Muscle layer of duodenum (tissue), 2 donors: ENCODE measurements at regions not wholly inside any gene's neighbourhood (a gene's known extent, or its start where the extent isn't known, plus 50 kb on each side); places are given as distances from the start of the nearest gene placed in this dataset.

Source experiments
- H3K27ac ChIP-seq: one replicate; pipeline ENCODE4 v1.7.0; 2013; ENCODE audit warnings: mild to moderate bottlenecking, low read length
- H3K27me3 ChIP-seq: one replicate; pipeline ENCODE4 v1.7.0; 2013; ENCODE audit warnings: low read depth, mild to moderate bottlenecking, control low read depth, low read length
- H3K36me3 ChIP-seq, 2 donors: one replicate each; pipeline ENCODE4 v1.7.0; 2013; ENCODE audit warnings: low read length in 2 of 2, control low read depth in 1 of 2, mild to moderate bottlenecking in 1 of 2; ENCODE audit not compliant: insufficient read depth in 2 of 2, control insufficient read depth in 1 of 2
- H3K4me1 ChIP-seq, 2 donors: one replicate each; pipeline ENCODE4 v1.7.0; 2013; ENCODE audit warnings: low read length in 2 of 2, mild to moderate bottlenecking in 2 of 2, control low read depth in 1 of 2, moderate library complexity in 1 of 2; ENCODE audit not compliant: insufficient read depth in 2 of 2, control insufficient read depth in 1 of 2
- H3K4me3 ChIP-seq, 2 donors: one replicate each; pipeline ENCODE4 v1.7.0; 2013; ENCODE audit warnings: low read length in 2 of 2, low read depth in 1 of 2, mild to moderate bottlenecking in 1 of 2
- H3K9me3 ChIP-seq, 2 donors: one replicate each; pipeline ENCODE4 v1.7.0; 2013; ENCODE audit warnings: low read length in 2 of 2, control low read depth in 1 of 2, mild to moderate bottlenecking in 1 of 2; ENCODE audit not compliant: control insufficient read depth in 1 of 2
- donor health status: healthy.

DNA sequence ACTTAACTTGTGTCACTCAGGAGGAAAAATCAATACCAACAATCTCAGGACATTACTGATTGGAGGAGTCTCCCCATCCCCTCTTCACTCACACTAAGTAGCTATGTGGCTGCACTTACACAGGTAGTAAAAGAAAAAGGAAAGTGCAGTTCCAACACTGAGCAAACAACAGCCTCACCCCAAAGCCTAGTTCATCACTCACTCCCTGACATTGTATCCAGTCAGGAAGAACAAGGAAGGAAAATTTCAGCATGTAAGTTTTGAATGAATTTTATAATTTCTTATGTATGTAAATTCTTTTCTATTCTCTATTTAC, 273.4 kb downstream of the IGSF11 start:
- Histone ChIP-seq H3K9me3 (no peaks in the 10 kb centered on the region), H3K27ac (no peak overlapping the region), H3K36me3 (no peaks in the 10 kb centered on the region), H3K27me3 (no peaks in the 10 kb centered on the region), H3K4me1 (no peaks in the 10 kb centered on the region), H3K4me3 (no peak overlapping the region)

DNA sequence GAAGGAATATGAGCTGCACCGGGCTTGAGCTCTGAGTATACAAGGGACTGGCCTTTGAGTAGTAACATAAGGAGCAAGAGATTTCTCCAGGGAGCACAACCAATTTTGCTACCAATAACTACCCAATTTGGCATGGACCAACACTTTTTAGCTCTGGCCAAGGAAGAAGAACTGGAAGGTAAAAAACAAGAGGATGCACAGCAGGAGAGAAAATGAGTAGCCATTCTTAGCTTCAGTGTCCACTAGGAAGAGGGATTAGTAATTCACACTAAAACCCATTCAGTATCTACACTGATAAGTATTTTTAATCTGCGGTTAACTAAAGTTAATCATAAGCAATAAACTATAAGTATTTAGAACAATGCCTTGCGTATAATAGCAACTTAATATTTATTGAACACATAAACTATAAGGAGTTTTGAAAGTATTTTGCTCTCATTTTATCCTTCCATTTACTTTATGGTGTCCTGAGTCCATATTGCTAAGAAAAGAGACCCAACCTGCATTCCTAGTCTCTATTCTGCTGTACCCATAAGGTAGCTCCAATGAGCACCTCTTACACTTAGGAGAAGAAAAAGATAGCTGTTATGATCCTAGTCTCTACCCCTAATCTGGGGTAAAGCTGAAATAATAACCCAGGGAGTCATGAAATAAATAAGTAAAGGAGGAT, 268.9 kb downstream of the IGSF11 start:
- Histone ChIP-seq H3K4me3 (no peak overlapping the region), H3K36me3 (no peaks in the 10 kb centered on the region), H3K9me3 (no peaks in the 10 kb centered on the region), H3K27me3 (no peaks in the 10 kb centered on the region), H3K4me1 (no peaks in the 10 kb centered on the region), H3K27ac (no peak overlapping the region)

DNA sequence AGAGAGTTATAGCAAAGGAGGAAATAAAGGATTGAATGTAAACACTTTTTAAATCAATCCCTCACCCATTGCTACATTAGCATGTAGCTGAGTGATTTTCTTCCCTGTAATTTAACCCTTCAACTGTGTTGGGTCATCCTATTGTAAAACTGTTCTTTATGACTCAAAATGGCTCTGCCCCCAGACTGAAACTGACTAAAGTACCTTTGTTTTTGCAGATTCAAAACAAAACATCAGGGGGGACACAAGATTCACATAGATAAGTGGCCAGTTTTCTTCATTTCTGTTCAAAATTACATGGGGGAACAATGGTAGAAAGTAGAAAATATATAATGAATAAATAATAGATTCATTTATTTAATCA, 268.4 kb downstream of the IGSF11 start:
- Histone ChIP-seq H3K27ac (no peak overlapping the region), H3K4me1 (no peaks in the 10 kb centered on the region), H3K4me3 (no peak overlapping the region), H3K36me3 (no peaks in the 10 kb centered on the region), H3K27me3 (no peaks in the 10 kb centered on the region), H3K9me3 (no peaks in the 10 kb centered on the region)

DNA sequence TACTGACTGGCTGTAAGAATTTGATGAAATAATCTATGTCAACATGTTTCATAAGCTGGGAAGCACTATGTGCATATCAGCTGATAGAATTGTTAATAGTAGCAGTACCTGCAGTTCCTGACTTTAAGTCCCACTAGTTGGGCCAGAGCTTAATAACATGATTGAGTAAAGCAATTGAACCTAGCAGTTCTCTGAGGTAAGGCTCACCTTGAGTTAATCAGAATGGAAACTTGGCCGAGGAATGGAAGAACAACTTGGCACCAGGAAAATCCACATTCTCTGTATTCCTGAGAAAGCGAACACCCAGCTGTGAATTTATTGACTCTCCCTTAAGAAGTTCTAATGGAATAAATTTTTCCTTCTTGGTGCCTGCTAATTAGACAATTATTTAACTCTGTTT, 262.6 kb downstream of the IGSF11 start:
- Histone ChIP-seq H3K4me1 (no peaks in the 10 kb centered on the region), H3K9me3 (no peaks in the 10 kb centered on the region), H3K27me3 (no peaks in the 10 kb centered on the region), H3K4me3 (no peak overlapping the region), H3K27ac (no peak overlapping the region), H3K36me3 (no peaks in the 10 kb centered on the region)

DNA sequence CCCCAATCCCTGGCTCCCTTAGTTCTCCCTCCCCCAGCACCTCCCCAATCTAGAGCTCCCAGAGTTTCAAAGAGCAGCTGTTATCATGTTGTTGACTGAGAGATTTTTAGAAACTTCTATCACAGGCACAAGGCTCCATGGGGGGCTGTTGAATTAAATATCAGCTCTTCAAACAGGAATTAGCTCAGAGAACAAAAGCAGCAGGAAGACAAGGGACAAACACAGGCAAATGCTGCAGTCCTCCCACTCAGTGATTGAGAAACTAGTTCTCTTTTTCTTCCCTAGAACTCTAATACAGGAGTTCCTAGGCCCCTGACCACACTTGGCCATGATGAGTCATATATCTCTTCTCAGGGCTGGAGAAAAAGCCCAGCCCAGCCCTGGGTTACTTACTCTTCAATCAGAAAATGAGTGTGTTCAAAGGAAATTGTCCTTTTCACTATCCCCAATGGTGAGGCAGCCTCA, 262.1 kb downstream of the IGSF11 start:
- H3K4me3 ChIP-seq, result no peak overlapping the region
- no peaks in the 10 kb centered on the region for H3K9me3 ChIP-seq
- no peaks in the 10 kb centered on the region for H3K4me1 ChIP-seq
- H3K27me3 ChIP-seq, result no peaks in the 10 kb centered on the region
- H3K27ac ChIP-seq, result no peak overlapping the region
- no peaks in the 10 kb centered on the region for H3K36me3 ChIP-seq

DNA sequence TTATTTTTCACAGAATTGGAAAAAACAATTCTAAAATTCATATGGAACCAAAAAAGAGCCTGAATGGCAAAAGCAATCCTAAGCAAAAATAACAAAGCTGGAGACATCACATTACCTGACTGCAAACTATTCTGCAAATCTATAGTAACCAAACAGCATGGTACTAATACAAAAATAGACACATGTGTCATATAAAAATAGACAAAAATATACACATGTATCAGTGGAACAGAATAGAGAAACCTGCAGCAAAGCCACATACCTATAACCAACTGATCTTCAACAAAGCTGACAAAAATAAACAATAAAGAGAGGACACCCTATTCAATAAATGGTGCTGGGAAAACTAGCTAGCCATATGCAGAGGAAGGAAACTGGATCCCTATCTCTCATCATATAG, 259.6 kb downstream of the IGSF11 start:
- H3K36me3 ChIP-seq, result no peaks in the 10 kb centered on the region
- no peak overlapping the region for H3K27ac ChIP-seq
- H3K27me3 ChIP-seq, result no peaks in the 10 kb centered on the region
- no peak overlapping the region for H3K4me3 ChIP-seq
- no peaks in the 10 kb centered on the region for H3K9me3 ChIP-seq
- no peaks in the 10 kb centered on the region for H3K4me1 ChIP-seq

DNA sequence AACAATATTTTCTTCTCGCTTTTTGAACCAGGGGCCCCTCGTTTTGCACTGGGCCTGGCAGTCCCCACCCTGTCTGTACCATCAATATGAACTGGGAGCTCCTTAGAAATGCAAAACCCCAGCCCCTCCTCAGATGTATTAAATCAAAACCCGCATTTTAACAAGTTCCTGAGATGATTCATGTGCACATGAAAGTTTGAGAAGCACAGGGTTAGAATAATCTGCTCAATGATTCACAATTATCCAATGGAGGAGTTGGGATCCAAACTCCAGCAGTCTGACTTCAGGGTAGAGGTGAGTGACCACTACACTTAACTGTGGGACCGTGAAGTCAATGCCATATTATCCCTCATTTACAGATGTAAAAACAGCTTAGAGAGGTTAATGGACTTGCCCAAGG, 256.4 kb downstream of the IGSF11 start:
- Histone ChIP-seq H3K9me3 (no peaks in the 10 kb centered on the region), H3K27ac (no peak overlapping the region), H3K36me3 (no peaks in the 10 kb centered on the region), H3K4me1 (no peaks in the 10 kb centered on the region), H3K4me3 (no peak overlapping the region), H3K27me3 (no peaks in the 10 kb centered on the region)

DNA sequence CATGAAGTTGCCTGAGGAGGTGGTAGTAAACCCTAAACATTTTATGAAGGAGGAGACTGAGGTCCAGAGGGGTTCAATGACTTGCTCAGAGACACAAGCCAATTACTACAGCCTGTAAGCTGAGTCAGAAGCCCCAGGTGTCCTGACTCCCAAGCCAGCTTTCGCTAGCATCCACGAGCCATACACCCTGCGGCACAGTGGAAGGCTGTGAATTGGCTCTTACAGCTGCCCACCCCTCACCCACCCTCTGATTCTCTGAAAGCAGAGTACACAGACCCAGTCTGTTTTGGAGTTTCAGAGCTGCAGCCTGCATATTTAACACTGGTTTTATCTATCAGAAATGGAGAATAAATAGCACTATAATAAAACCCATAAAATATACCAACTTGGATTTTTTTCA, 253.4 kb downstream of the IGSF11 start:
- no peaks in the 10 kb centered on the region for H3K4me1 ChIP-seq

DNA sequence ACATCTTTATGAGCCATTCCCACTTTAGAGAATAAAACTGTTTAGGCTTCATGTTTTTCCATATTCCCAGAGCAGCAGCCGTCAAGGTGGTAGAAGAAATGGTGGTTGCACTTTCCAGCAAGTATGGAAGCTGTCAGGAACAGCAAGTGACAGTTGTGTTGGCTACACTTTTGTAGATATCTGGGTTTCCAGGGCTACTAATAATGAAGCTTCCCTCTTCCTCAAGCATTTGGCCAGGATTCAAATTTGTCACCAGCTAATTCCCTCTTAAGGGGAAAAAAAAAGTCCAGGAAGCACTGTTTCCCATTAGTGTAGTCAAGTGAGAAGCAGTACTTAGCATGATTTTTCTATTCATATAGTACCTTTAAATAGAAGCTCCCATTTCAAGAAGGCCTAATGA, 252.8 kb downstream of the IGSF11 start:
- Histone ChIP-seq H3K36me3 (no peaks in the 10 kb centered on the region), H3K4me1 (no peaks in the 10 kb centered on the region), H3K27me3 (no peaks in the 10 kb centered on the region)

More for the DNA sequence above, 253.4 kb downstream of the IGSF11 start:
- Histone ChIP-seq H3K4me3 (no peak overlapping the region), H3K27me3 (no peaks in the 10 kb centered on the region), H3K9me3 (no peaks in the 10 kb centered on the region), H3K27ac (no peak overlapping the region), H3K36me3 (no peaks in the 10 kb centered on the region)

DNA sequence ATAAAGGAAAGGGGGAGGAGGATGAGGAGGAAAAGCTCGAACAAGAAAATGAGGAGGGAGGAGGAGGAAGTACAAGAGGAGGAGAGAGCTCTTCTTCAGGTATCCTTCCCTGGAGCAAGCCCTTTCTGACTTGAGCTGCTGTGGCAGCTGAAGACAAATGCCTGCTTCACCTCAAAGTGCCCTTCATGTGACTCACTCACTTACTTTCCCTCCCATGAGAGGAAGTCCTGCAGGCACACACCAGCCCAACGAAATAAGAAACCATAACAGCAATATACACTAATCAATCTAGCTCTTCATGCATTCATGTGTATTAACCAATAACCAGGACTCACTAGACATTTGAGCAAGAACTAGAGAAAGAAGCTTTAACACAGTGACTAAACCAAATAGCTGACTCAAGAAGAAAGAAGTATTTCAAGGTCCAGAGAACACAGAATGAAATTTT, 251.9 kb downstream of the IGSF11 start:
- H3K4me1 ChIP-seq, result no peaks in the 10 kb centered on the region
- H3K27ac ChIP-seq, result no peak overlapping the region
- H3K4me3 ChIP-seq, result no peak overlapping the region
- H3K36me3 ChIP-seq, result no peaks in the 10 kb centered on the region
- H3K27me3 ChIP-seq, result no peaks in the 10 kb centered on the region
- no peaks in the 10 kb centered on the region for H3K9me3 ChIP-seq

More for the DNA sequence above, 252.8 kb downstream of the IGSF11 start:
- Histone ChIP-seq H3K4me3 (no peak overlapping the region), H3K27ac (no peak overlapping the region), H3K9me3 (no peaks in the 10 kb centered on the region)

DNA sequence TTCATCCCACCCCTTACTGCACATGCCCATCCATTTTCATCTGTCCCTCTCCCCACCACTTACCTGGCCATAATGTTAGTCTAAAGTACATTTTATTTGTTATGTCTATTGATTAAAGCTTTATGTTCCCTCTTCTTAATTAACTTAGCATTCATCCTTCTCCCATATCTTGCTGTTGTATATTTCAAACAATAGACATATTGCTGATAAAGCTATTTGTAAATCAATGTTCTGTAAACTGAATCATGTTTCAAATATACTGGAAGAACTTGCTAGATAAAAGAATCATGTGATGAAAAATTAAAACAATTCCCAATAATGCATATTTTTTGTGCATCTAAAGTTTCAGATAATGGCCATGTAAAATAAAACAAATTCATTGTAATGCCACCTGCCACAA, 249.2 kb downstream of the IGSF11 start:
- H3K9me3 ChIP-seq, result no peaks in the 10 kb centered on the region
- no peaks in the 10 kb centered on the region for H3K4me1 ChIP-seq
- no peak overlapping the region for H3K4me3 ChIP-seq
- H3K36me3 ChIP-seq, result no peaks in the 10 kb centered on the region
- H3K27me3 ChIP-seq, result no peaks in the 10 kb centered on the region
- H3K27ac ChIP-seq, result no peak overlapping the region

DNA sequence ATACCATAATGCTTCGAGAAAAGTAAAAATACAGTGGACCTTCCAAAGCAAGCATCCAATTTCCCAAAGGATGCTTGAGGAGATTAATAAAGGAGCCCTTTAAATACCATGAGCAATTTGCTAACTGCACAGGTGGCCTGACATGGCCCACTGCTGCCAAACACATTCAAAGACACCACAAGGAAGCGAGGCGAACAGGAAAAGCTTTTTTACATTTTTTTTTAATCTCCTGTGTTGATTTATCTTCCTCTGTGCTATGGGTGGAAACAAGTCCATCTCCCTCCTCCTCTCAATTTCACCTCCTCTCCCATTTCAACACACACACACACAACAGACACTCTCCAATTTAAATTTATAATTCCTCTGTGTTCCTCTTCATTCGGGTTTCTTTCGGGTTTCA, 243.4 kb downstream of the IGSF11 start:
- Histone ChIP-seq H3K9me3 (no peaks in the 10 kb centered on the region), H3K27ac (no peak overlapping the region), H3K4me3 (no peak overlapping the region), H3K36me3 (no peaks in the 10 kb centered on the region), H3K4me1 (no peaks in the 10 kb centered on the region), H3K27me3 (no peaks in the 10 kb centered on the region)
